GM12873 (cell line): ENCODE measurements at regions not wholly inside any gene's neighbourhood (a gene's known extent, or its start where the extent isn't known, plus 50 kb on each side); places are given as distances from the start of the nearest gene placed in this dataset.

ENCODE experiments used
- CTCF ChIP-seq: IDR thresholded peaks from 2 replicates; pipeline ENCODE4 v1.5.1; 2012; ENCODE audit warnings: low read depth, mild to moderate bottlenecking, moderate library complexity, low read length, control low read depth; ENCODE audit not compliant: insufficient read depth; ENCODE audit errors: missing control alignments

- TF ChIP-seq CTCF = no peak
Measured at GRCh38 chr10:121182219-121182618, 331.1 kb downstream of the WDR11 start.

- no peak for TF ChIP-seq CTCF
Measured at GRCh38 chr10:121183236-121183635, 332.1 kb downstream of the WDR11 start.

- TF ChIP-seq CTCF = no peak
Measured at GRCh38 chr10:121183707-121184106, 332.5 kb downstream of the WDR11 start.

GRCh38 chr10:121185816-121186455, 334.8 kb downstream of the WDR11 start:
- no peak for TF ChIP-seq CTCF

- no peak for TF ChIP-seq CTCF
Measured at GRCh38 chr10:121187391-121187790, 336.2 kb downstream of the WDR11 start.

GRCh38 chr10:121188005-121188404, 336.8 kb downstream of the WDR11 start:
- TF ChIP-seq CTCF = no peak

GRCh38 chr10:121189066-121189465, 337.9 kb downstream of the WDR11 start:
- TF ChIP-seq CTCF = no peak
